Right cardiac atrium (tissue), 5 donors: ENCODE measurements at regions not wholly inside any gene's neighbourhood (a gene's known extent, or its start where the extent isn't known, plus 50 kb on each side); places are given as distances from the start of the nearest gene placed in this dataset.
A peak's percentile ranks its signal among the peaks of the same experiment; 100 is the strongest.

Source experiments
- ATAC-seq, 2 donors: fragments of 200-7000 bp; cut with Tn5 transposase; one replicate each; pipeline versions ENCODE4 v1.8.0 to v1.9.1; 2020; ENCODE audit warnings: moderate library complexity in 2 of 2, mild to moderate bottlenecking in 1 of 2
- DNase-seq, 3 donors: peaks; one replicate each; pipeline ENCODE4 v3.0.0-alpha.2; 2020
- H3K27ac ChIP-seq: one replicate; pipeline ENCODE4 v1.5.1; 2013; ENCODE audit warnings: mild to moderate bottlenecking, low read length, control low read depth, moderate library complexity
- H3K27me3 ChIP-seq: one replicate; pipeline ENCODE4 v1.6.1; 2013; ENCODE audit not compliant: control insufficient read depth, insufficient read depth
- H3K4me1 ChIP-seq: one replicate; pipeline ENCODE4 v1.6.1; 2013; ENCODE audit warnings: low read length; ENCODE audit not compliant: control insufficient read depth, insufficient read depth
- H3K4me3 ChIP-seq: one replicate; pipeline ENCODE4 v1.5.1; 2013; ENCODE audit warnings: low read length, control low read depth
- H3K9me3 ChIP-seq: one replicate; pipeline ENCODE4 v1.6.1; 2013; ENCODE audit warnings: low read length; ENCODE audit not compliant: control insufficient read depth
- WGBS: extraction: QIAGEN DNeasy Blood & Tissue Kit; methylation state at CpG from one replicate; pipeline ENCODE4 v1.1.7; 2013; 5-methylcytosine and 5-hydroxymethylcytosine counted together
- intact Hi-C, 4 donors: fragments of 100-400 bp; cut with DNase I; formaldehyde crosslinking; loops; one replicate each; pipeline versions ENCODE4 v1.11.0 to v1.14.0; 2022 to 2023
- donor health status: healthy with polysubstance abuse.
- donor health status: DM: no; HTN: yes; CAD: no.
- donor health status: DM: no; HTN: no; CAD: no.
- donor health status: DM: no; HTN: yes; CAD: no; lungs with severe emphysema.
- donor health status: DM: yes; HTN: yes; CAD: no.

DNA sequence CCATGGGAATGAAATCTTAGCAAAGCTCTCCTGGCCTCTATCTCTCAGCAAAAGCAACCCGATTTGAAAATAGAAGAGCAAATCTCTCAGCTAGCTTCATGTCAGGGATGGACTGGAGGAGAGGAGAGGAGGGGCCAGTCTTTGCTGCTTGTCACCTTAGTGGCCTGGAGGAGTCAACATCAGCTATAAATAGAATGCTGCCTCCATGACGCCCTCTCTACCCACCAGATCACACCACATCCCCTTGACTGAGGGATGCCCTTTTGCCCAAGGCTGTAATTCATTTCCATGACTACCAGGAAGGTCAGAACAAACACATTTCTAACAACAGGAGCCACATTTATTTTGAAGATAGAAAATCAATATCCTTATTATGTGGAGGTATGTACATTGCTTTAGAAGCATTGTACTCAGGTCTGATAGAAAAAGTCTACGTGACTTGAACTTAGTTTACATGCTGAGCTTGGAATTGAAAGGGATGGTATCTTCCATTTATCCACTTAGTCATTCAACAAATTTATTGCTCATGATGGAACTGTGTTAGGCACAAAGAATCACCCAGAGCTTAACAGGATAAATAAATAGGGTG is 92.4 kb upstream of the LIFR start:
- WGBS, result 68% methylated on average over 3 of the region's 3 CpGs
- H3K4me1 ChIP-seq, result no peaks in the 10 kb centered on the region
- no peak for ATAC-seq
- H3K27ac ChIP-seq, result no peak overlapping the region
- H3K27me3 ChIP-seq, result no peaks in the 10 kb centered on the region
- no peaks in the 10 kb centered on the region for H3K9me3 ChIP-seq
- intact Hi-C loops, result no loop called here
- no peak for DNase-seq
- no peak overlapping the region for H3K4me3 ChIP-seq

DNA sequence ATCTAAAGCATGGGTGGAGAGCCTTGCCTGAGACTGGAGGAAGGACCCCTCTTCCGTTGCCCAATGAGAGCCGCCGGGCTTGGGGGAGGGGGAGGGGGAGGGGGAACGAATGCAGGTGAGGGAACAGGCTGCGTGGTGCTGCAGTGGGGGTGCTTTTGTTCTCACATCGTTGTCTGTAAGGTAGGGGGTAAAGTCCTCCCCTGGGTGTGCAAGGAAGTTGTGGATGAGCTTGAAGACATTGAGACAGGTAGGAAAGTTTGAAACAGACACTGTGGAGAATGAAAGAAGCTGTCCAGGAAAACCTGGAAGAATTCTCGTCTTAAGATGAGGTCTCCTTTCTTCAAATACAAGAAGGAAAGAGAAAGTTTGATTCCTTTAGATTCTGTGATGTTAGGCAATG is 94.1 kb upstream of the LIFR start:
- intact Hi-C loops, result loop anchor here in 1 of 4 donors (10.0 kb wide), 1 partner anchor 56 kb away; no protein-coding TSS in a partner anchor
- DNase-seq, result no peak
- Histone ChIP-seq H3K27ac (no peak overlapping the region), H3K4me1 (no peaks in the 10 kb centered on the region), H3K9me3 (no peaks in the 10 kb centered on the region), H3K27me3 (no peaks in the 10 kb centered on the region), H3K4me3 (peak overlapping the region; percentile 37)
- whole genome bisulfite sequencing, result 38% methylated on average over 7 of the region's 7 CpGs
- no peak for ATAC-seq

DNA sequence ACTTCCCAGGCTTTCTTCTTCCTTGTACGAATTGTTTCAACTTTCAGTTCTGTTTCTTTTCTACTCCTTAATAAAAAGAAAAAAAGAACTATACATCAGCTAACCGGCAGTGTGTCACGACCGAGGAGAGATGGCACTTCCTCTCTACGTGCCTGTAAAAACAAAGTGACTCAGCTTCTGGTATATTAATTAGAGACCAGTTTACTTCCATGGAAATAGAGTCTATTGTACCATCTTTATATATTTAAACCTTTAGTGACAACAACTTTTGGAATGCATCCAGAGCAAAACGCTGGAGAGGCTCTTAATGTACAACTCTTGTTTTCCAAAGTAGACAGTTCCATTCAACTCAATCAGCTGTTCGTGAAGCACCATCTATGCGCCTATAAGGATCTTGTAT is 94.5 kb upstream of the LIFR start:
- Histone ChIP-seq H3K4me1 (no peaks in the 10 kb centered on the region), H3K27ac (no peak overlapping the region), H3K9me3 (no peaks in the 10 kb centered on the region), H3K27me3 (no peaks in the 10 kb centered on the region), H3K4me3 (peak overlapping the region; percentile 37)
- intact Hi-C loops, result loop anchor here in 1 of 4 donors (10.0 kb wide), 1 partner anchor 56 kb away; no protein-coding TSS in a partner anchor
- 40% methylated on average over 8 of the region's 8 CpGs for WGBS
- peak in 1 of 2 donors; percentile 64 for ATAC-seq
- DNase-seq, result no peak

DNA sequence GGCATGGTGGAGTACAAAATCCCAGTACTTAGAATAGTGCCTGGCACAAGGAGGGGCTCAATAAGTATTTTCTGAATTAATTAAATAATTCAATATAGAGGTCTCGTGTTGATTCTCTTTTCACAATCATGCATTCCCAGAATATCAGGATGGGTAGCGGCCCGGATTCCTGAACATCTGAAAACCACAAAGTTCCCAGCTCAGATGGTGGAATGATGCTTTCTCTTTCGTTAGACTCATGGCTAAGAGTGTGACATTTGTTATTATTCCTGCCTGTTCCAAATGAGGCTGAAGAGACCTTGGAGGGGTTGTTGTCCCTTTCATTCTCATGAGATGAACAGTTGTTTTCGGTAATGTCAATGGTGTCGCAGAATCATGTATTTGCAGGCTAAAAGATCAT is 95.4 kb upstream of the LIFR start:
- Histone ChIP-seq H3K27me3 (no peaks in the 10 kb centered on the region), H3K9me3 (no peaks in the 10 kb centered on the region), H3K4me3 (no peak overlapping the region), H3K27ac (no peak overlapping the region), H3K4me1 (no peaks in the 10 kb centered on the region)
- DNase-seq (no peak), ATAC-seq (no peak)
- 96% methylated on average over 6 of the region's 6 CpGs for WGBS
- intact Hi-C loops, result loop anchor here in 1 of 4 donors (10.0 kb wide), 1 partner anchor 57 kb away; no protein-coding TSS in a partner anchor

DNA sequence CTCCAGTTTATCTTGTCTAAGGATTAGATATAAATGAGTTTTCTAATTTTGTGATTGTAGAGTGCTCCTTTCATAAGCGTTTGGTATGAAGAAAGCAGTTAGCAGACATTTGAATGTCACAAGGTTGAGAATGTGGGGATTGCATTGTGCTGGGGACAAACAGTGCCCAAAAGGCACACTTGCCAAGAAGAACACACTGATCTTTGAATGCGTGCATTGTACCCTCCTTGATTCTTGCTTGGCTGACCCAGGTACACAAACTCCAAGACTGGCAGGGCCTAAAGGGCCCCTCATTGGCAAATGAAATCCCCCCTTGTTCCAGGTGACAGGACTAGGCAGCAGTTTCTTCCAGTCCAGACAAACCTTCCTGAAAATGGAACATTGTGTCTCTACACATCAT is 96.9 kb upstream of the LIFR start:
- Histone ChIP-seq H3K9me3 (no peaks in the 10 kb centered on the region), H3K4me1 (no peaks in the 10 kb centered on the region), H3K4me3 (no peak overlapping the region), H3K27me3 (no peaks in the 10 kb centered on the region), H3K27ac (no peak overlapping the region)
- DNase-seq (no peak), ATAC-seq (no peak)
- 63% methylated on average over 2 of the region's 2 CpGs for WGBS
- intact Hi-C loops, result loop anchor here in 1 of 4 donors (10.0 kb wide), 1 partner anchor 59 kb away; no protein-coding TSS in a partner anchor

DNA sequence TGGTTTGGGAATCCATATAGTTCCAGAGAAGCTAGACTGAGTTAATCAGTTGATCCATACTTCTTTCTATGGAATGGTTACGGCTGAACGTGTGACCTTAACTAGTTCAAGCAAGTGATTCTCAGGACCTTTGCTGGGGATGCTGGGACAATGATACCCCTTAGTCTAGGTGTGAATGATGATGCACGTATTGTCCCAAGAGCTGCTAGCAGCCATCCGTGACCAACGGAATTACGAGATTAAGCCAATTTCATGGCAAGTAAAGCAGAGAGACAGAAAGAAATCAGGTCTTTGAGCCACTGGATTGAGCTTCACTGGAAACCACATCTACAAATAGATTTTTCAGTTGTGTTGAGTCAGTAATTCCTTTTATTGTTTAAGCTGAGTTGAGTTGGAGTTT is 99.2 kb upstream of the LIFR start:
- ATAC-seq, result no peak
- Histone ChIP-seq H3K27ac (no peak overlapping the region), H3K9me3 (no peaks in the 10 kb centered on the region), H3K27me3 (no peaks in the 10 kb centered on the region), H3K4me1 (no peaks in the 10 kb centered on the region), H3K4me3 (no peak overlapping the region)
- intact Hi-C loops, result loop anchor here in 1 of 4 donors (5.0 to 10.0 kb wide), 2 partner anchors 61 to 98 kb away; partner anchors contain the start of gene LIFR
- no peak for DNase-seq
- 98% methylated on average over 6 of the region's 6 CpGs for WGBS

DNA sequence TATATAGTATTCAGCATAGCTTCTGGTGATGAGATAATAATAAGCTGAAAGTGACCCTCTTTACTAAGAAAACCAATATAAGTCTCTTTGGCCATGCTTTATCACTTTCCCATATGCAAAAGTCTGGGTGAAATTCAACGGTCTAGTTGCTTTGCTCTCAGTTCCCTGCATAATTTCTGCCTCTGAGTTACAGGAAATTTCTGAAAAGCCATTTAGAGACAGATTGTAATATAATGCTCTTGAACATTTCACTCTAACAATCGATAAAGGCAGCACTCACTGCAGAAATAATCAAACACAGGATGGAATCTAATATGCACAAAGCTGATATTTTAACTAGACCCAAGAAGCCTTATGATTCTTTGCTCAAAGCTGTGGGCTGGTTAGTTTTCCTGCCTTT is 100.1 kb upstream of the LIFR start:
- ATAC-seq, result no peak

DNA sequence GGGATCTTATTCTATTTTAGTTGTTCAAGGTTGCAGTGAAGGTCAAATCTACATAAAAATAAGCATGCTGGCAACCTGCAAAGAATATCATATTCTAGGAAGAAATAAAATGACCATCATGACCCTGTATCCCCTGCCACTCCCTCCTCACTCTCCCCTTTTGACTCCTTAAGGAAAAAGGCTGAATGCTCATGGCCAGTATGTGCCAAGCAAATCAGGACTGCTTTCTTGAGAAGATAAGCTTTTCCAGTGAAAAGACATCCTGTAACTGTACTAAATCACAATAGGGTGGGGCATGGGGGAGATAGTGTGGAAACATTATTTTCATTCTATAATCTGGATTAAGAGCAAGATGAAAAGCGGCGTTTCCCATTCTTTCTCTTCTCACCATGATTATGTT is 100.6 kb upstream of the LIFR start:
- Histone ChIP-seq H3K27me3 (no peaks in the 10 kb centered on the region), H3K27ac (no peak overlapping the region), H3K4me3 (no peak overlapping the region), H3K4me1 (peaks cover 3% of the 10 kb centered on the region), H3K9me3 (no peaks in the 10 kb centered on the region)
- peak in 1 of 2 donors; percentile 57 for ATAC-seq
- WGBS, result 60% methylated on average over 2 of the region's 2 CpGs
- intact Hi-C loops, result loop anchor here in 1 of 4 donors (5.0 to 10.0 kb wide), 2 partner anchors 62 to 100 kb away; partner anchors contain the start of gene LIFR
- DNase-seq, result no peak

More for the DNA sequence above, 100.1 kb upstream of the LIFR start:
- no peak for DNase-seq
- no peaks in the 10 kb centered on the region for H3K27me3 ChIP-seq
- no peak overlapping the region for H3K27ac ChIP-seq
- 43% methylated on average over 2 of the region's 2 CpGs for WGBS
- H3K4me1 ChIP-seq, result peaks cover 3% of the 10 kb centered on the region
- no peaks in the 10 kb centered on the region for H3K9me3 ChIP-seq
- intact Hi-C loops, result loop anchor here in 1 of 4 donors (5.0 to 10.0 kb wide), 2 partner anchors 62 to 99 kb away; partner anchors contain the start of gene LIFR
- H3K4me3 ChIP-seq, result no peak overlapping the region

DNA sequence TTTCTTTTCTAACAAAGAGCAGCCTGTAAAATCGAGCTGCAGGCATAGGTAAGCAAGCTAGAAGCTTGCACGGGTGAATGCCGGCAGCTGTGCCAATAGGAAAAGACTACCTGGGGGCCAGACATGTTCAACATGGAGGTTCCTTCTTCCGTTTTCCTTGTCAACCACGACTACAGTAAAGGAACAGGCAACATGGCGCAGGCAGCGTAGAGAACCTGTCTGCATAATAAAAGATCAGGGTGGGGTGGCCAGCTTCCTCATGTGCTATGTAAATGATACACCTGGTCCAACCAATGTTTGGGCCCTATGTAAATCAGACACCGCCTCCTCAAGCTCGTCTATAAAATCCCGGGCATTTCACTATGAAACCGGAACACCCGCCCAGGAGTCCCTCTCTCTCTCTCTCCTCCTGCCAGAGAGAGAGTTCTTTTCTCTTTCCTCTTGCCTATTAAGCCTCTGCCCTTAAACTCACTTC is 103.8 kb upstream of the LIFR start:
- DNase-seq, result peak in 2 of 3 donors; percentile 55 to 58
- 70% methylated on average over 12 of the region's 12 CpGs for WGBS
- Histone ChIP-seq H3K4me3 (no peak overlapping the region), H3K9me3 (no peaks in the 10 kb centered on the region), H3K27ac (peak overlapping the region; percentile 83), H3K27me3 (no peaks in the 10 kb centered on the region), H3K4me1 (peaks cover 4% of the 10 kb centered on the region)
- peak; percentile 74 to 82 for ATAC-seq
- intact Hi-C loops, result loop anchor here in 3 of 4 donors (5.0 to 10.0 kb wide), 4 partner anchors 105 to 225 kb away; partner anchors contain the start of gene LIFR (in 1 of the 3)

DNA sequence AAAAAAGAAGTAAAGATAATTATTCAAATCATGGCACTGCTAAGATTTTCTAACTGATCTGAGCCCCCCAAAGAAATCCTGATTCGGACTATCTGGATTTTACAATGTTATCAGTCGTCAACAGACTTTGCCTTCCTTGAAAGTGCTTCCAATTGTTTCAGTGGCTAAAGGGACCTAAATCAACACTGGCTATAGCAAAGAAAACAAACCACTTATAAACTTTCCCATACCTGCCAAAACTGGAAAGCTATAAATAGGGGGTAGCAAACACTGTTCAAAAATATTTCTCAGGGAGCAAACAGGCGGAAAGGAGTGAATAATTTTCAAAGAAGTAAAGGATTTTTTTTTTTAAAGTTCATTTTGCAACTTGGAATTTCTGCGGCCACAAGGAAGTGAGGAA is 105.6 kb upstream of the LIFR start:
- intact Hi-C loops, result loop anchor here in 3 of 4 donors (5.0 to 10.0 kb wide), 4 partner anchors 107 to 227 kb away; partner anchors contain the start of gene LIFR (in 1 of the 3)
- no peak for DNase-seq
- Histone ChIP-seq H3K4me3 (no peak overlapping the region), H3K27me3 (no peaks in the 10 kb centered on the region), H3K4me1 (peaks cover 13% of the 10 kb centered on the region), H3K9me3 (no peaks in the 10 kb centered on the region), H3K27ac (peak overlapping the region; percentile 16)
- ATAC-seq, result peak; percentile 33 to 34
- whole genome bisulfite sequencing, result 32% methylated on average over 4 of the region's 4 CpGs

DNA sequence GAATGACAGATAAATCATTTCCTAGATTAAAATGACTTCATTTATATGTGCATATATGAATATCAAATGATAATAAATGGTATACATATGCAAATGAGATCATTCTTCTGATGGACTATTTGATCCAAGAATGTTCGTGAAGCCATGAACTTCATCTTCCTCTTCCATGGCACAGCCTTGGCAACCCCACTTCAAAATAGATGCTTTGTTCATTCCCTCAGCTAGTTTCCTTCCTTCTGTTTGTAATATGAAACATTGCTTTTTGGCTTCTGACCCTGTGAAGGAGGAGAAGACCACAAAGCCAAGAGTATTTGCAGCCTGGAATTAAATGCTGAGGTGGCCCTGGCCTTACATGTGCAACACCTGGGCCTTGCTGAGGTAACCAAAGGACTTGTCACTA is 106.8 kb upstream of the LIFR start:
- no peak overlapping the region for H3K27ac ChIP-seq
- no peaks in the 10 kb centered on the region for H3K9me3 ChIP-seq
- intact Hi-C loops, result loop anchor here in 3 of 4 donors (5.0 to 10.0 kb wide), 4 partner anchors 108 to 228 kb away; partner anchors contain the start of gene LIFR (in 1 of the 3)

More for the DNA sequence above, 106.8 kb upstream of the LIFR start:
- DNase-seq (no peak), ATAC-seq (no peak)
- no peaks in the 10 kb centered on the region for H3K27me3 ChIP-seq
- H3K4me1 ChIP-seq, result peaks cover 13% of the 10 kb centered on the region
- 64% methylated on average over 1 of the region's 1 CpG for WGBS
- H3K4me3 ChIP-seq, result no peak overlapping the region
